ENCODE measurements at regions not wholly inside any gene's neighbourhood (a gene's known extent, or its start where the extent isn't known, plus 50 kb on each side); places are given as distances from the start of the nearest gene placed in this dataset.
A peak's percentile ranks its signal among the peaks of the same experiment; 100 is the strongest.

DNA sequence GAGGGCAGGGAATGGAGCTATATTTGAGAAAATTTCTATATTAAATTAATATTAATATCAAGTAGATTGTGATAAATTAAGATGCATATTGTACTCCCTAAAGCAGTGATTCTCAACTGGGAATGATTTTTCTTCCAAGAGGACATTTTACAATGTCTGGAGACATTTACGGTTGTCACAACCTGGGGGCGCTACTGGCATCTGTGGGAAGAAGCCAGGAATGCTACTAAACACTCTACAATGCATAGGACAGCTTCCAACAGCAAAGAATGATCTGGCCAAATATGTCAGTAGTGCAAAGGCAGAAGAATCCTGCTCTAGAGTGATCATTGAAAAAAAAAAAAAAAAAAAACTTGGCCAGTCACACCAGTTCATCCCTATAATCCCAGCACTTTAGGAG is 100.0 kb downstream of the LSM5 start:
- Histone ChIP-seq H3K27ac (ENCODE audit: control insufficient read depth, insufficient read depth, low read length) (no peak overlapping the region), H3K4me2 (ENCODE audit: control insufficient read depth, extremely low read depth, insufficient read depth, low read depth, low read length) (no peak overlapping the region), H3K27me3 (ENCODE audit: control insufficient read depth, extremely low read depth, insufficient read depth, low read length) (no peaks in the 10 kb centered on the region), H2AFZ (ENCODE audit: control insufficient read depth, low read length) (no peak overlapping the region), H3K4me1 (ENCODE audit: control insufficient read depth, extremely low read depth, insufficient read depth, low read length) (no peaks in the 10 kb centered on the region), H3K9me1 (ENCODE audit: control insufficient read depth, extremely low read depth, insufficient read depth, low read length) (no peaks in the 10 kb centered on the region), H4K20me1 (ENCODE audit: control insufficient read depth, extremely low read depth, insufficient read depth, low read length) (no peaks in the 10 kb centered on the region), H3K79me2 (ENCODE audit: control insufficient read depth, insufficient read depth, low read length) (no peaks in the 10 kb centered on the region), H3K4me3 (ENCODE audit: control insufficient read depth in 2 of 3, extremely low read depth in 1 of 3, insufficient read depth in 2 of 3, low read depth in 1 of 3, low read length in 3 of 3) (no peak overlapping the region), H3K9ac (ENCODE audit: control insufficient read depth, extremely low read depth, insufficient read depth, low read length) (no peak overlapping the region), H3K9me3 (ENCODE audit: control insufficient read depth, low read depth, low read length) (no peaks in the 10 kb centered on the region), H3K36me3 (ENCODE audit: control insufficient read depth in 2 of 2, extremely low read depth in 1 of 2, insufficient read depth in 2 of 2, low read length in 2 of 2) (no peaks in the 10 kb centered on the region)
- FAIRE-seq = no peak
- DNase-seq (ENCODE audit: low read depth, low spot score) = no peak
- dilution Hi-C loops (cut with MboI; ENCODE audit: extremely low pct_ligation_motif_present, low sequenced_read_pairs) = no loop called here
- TF ChIP-seq, protein P1, sequence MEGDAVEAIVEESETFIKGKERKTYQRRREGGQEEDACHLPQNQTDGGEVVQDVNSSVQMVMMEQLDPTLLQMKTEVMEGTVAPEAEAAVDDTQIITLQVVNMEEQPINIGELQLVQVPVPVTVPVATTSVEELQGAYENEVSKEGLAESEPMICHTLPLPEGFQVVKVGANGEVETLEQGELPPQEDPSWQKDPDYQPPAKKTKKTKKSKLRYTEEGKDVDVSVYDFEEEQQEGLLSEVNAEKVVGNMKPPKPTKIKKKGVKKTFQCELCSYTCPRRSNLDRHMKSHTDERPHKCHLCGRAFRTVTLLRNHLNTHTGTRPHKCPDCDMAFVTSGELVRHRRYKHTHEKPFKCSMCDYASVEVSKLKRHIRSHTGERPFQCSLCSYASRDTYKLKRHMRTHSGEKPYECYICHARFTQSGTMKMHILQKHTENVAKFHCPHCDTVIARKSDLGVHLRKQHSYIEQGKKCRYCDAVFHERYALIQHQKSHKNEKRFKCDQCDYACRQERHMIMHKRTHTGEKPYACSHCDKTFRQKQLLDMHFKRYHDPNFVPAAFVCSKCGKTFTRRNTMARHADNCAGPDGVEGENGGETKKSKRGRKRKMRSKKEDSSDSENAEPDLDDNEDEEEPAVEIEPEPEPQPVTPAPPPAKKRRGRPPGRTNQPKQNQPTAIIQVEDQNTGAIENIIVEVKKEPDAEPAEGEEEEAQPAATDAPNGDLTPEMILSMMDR (optimal IDR thresholded peaks at IDR 0.05 in 1 of 3, IDR thresholded peaks at IDR 0.05 in 1 of 3, conservative IDR thresholded peaks at IDR 0.05 in 1 of 3; ENCODE audit: extremely low read depth in 1 of 3, insufficient read depth in 2 of 3, low read length in 3 of 3) = peak; percentile 8 to 56 (median 32)
- TF ChIP-seq EZH2 (IDR thresholded peaks at IDR 0.05; ENCODE audit: low read length) = no peak

DNA sequence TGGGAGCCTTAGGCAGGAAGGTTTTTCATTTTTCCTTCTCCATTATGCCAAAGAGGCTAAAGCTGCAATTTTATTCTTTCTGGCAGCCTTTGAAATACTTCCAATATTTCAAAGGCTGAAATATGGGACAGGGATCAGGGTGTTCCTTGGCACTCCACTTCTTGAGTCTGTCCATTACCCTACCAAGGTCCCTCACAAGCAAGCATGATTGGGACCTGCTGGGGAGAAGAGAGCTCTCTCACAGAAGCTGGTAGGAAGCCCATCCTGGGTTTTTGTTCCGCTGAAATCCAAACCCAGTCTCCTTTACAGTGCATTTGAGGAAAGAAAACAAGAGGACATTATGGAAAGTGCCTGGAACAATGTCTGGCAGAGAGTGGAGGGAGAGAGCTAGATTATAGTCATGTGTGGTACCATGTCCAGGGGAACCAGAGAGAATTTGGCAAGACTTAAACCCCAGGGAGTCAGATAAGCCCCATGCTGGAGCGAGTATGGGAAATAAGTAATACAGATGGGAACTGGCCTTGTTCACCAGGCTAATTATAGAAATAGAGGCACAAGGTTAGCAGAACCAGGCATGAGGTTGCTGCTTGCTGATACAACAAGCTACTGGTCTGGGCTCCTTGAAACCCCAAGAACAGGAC is 104.7 kb downstream of the LSM5 start:
- no peaks in the 10 kb centered on the region for H3K9me3 ChIP-seq (ENCODE audit: control insufficient read depth, low read depth, low read length)
- dilution Hi-C loops (cut with MboI; ENCODE audit: extremely low pct_ligation_motif_present, low sequenced_read_pairs) = no loop called here
- H3K79me2 ChIP-seq (ENCODE audit: control insufficient read depth, insufficient read depth, low read length) = no peaks in the 10 kb centered on the region
- no peaks in the 10 kb centered on the region for H3K27me3 ChIP-seq (ENCODE audit: control insufficient read depth, extremely low read depth, insufficient read depth, low read length)
- H3K4me1 ChIP-seq (ENCODE audit: control insufficient read depth, extremely low read depth, insufficient read depth, low read length) = no peaks in the 10 kb centered on the region
- H3K4me3 ChIP-seq (ENCODE audit: control insufficient read depth in 2 of 3, extremely low read depth in 1 of 3, insufficient read depth in 2 of 3, low read depth in 1 of 3, low read length in 3 of 3) = no peak overlapping the region
- no peaks in the 10 kb centered on the region for H3K9me1 ChIP-seq (ENCODE audit: control insufficient read depth, extremely low read depth, insufficient read depth, low read length)
- H3K9ac ChIP-seq (ENCODE audit: control insufficient read depth, extremely low read depth, insufficient read depth, low read length) = no peak overlapping the region
- no peaks in the 10 kb centered on the region for H4K20me1 ChIP-seq (ENCODE audit: control insufficient read depth, extremely low read depth, insufficient read depth, low read length)
- FAIRE-seq = no peak
- no peak overlapping the region for H3K27ac ChIP-seq (ENCODE audit: control insufficient read depth, insufficient read depth, low read length)
- no peak for DNase-seq (ENCODE audit: low read depth, low spot score)
- no peak overlapping the region for H3K4me2 ChIP-seq (ENCODE audit: control insufficient read depth, extremely low read depth, insufficient read depth, low read depth, low read length)
- no peak overlapping the region for H2AFZ ChIP-seq (ENCODE audit: control insufficient read depth, low read length)
- H3K36me3 ChIP-seq (ENCODE audit: control insufficient read depth in 2 of 2, extremely low read depth in 1 of 2, insufficient read depth in 2 of 2, low read length in 2 of 2) = no peaks in the 10 kb centered on the region
- TF ChIP-seq EZH2 (IDR thresholded peaks at IDR 0.05; ENCODE audit: low read length) = no peak
- TF ChIP-seq, protein P1 (optimal IDR thresholded peaks at IDR 0.05 in 1 of 3, IDR thresholded peaks at IDR 0.05 in 1 of 3, conservative IDR thresholded peaks at IDR 0.05 in 1 of 3; ENCODE audit: extremely low read depth in 1 of 3, insufficient read depth in 2 of 3, low read length in 3 of 3) = no peak
